ENCODE measurements at regions not wholly inside any gene's neighbourhood (a gene's known extent, or its start where the extent isn't known, plus 50 kb on each side); places are given as distances from the start of the nearest gene placed in this dataset.

- TF ChIP-seq ZNF532 (CRISPR knock-in tag; IDR thresholded peaks at IDR 0.05; ENCODE audit: borderline replicate concordance), result no peak
- no peak for TF ChIP-seq NFE2L1 (CRISPR knock-in tag; IDR thresholded peaks at IDR 0.05)
- TF ChIP-seq EMX1 (CRISPR knock-in tag; IDR thresholded peaks at IDR 0.05), result no peak
Observed at GRCh38 chr15:69735121-69735520, 282.5 kb downstream of the RPLP1 start (continued).

- CTCF ChIA-PET, result interaction anchor here (1.0 kb wide), 1 partner anchor 274 kb away, joined by 3 read pairs; no protein-coding TSS in a partner anchor
- POLR2A ChIA-PET, result no interaction called here
- TF ChIP-seq ZSCAN18 (CRISPR knock-in tag; IDR thresholded peaks at IDR 0.05) (no peak), IRF1 (CRISPR knock-in tag; IDR thresholded peaks at IDR 0.05) (no peak), JUN (CRISPR knock-in tag; IDR thresholded peaks at IDR 0.05) (no peak), MXD4 (CRISPR knock-in tag; IDR thresholded peaks at IDR 0.05; ENCODE audit: borderline replicate concordance) (no peak), GTF2I (CRISPR knock-in tag; conservative IDR thresholded peaks at IDR 0.05) (no peak), CBFB (CRISPR knock-in tag; IDR thresholded peaks at IDR 0.05; ENCODE audit: low read depth) (no peak), ZNF219 (CRISPR knock-in tag; IDR thresholded peaks at IDR 0.05; ENCODE audit: borderline replicate concordance) (no peak), ZNF396 (CRISPR knock-in tag; IDR thresholded peaks at IDR 0.05; ENCODE audit: borderline replicate concordance) (no peak)
- peaks cover 28% of the 10 kb centered on the region for H3K4me1 Mint-ChIP-seq
- H3K4me3 Mint-ChIP-seq, result no peak overlapping the region
- H3K36me3 Mint-ChIP-seq, result peaks cover 6% of the 10 kb centered on the region; the same call in 1 of the 2 replicates
- H3K27me3 Mint-ChIP-seq (ENCODE audit: low read depth), result no peaks in the 10 kb centered on the region; the same call in 1 of the 2 replicates
- ATAC-seq (no peak), DNase-seq (ENCODE audit: low spot score) (no peak)
- H3K9me3 Mint-ChIP-seq, result peaks cover 17% of the 10 kb centered on the region
- H3K27ac Mint-ChIP-seq, result no peak overlapping the region
Observed at GRCh38 chr15:69736161-69736560, 283.5 kb downstream of the RPLP1 start.

- ATAC-seq (no peak), DNase-seq (ENCODE audit: low spot score) (no peak)
- POLR2A ChIA-PET, result interaction anchor here (1.1 kb wide), 1 partner anchor 363 kb away, joined by 7 read pairs; no protein-coding TSS in a partner anchor
- H3K27ac Mint-ChIP-seq, result no peak overlapping the region
- CTCF ChIA-PET, result no interaction called here
- no peak overlapping the region for H3K4me3 Mint-ChIP-seq
- H3K9me3 Mint-ChIP-seq, result peaks cover 17% of the 10 kb centered on the region
- H3K27me3 Mint-ChIP-seq (ENCODE audit: low read depth), result no peaks in the 10 kb centered on the region; the same call in 1 of the 2 replicates
- TF ChIP-seq ZBTB43 (CRISPR knock-in tag; IDR thresholded peaks at IDR 0.05) (no peak), ESRRA (CRISPR knock-in tag; IDR thresholded peaks at IDR 0.05; ENCODE audit: borderline replicate concordance) (no peak), SOX15 (CRISPR knock-in tag; IDR thresholded peaks at IDR 0.05) (no peak), PREB (CRISPR knock-in tag; IDR thresholded peaks at IDR 0.05; ENCODE audit: borderline replicate concordance) (no peak), ZMAT4 (CRISPR knock-in tag; IDR thresholded peaks at IDR 0.05) (no peak), OVOL2 (CRISPR knock-in tag; IDR thresholded peaks at IDR 0.05; ENCODE audit: borderline replicate concordance) (no peak), FOXK1 (CRISPR knock-in tag; IDR thresholded peaks at IDR 0.05) (no peak), MYBL2 (CRISPR knock-in tag; IDR thresholded peaks at IDR 0.05) (no peak), TP53 (CRISPR knock-in tag; IDR thresholded peaks at IDR 0.05) (no peak), ZNF121 (CRISPR knock-in tag; IDR thresholded peaks at IDR 0.05) (no peak)
- H3K36me3 Mint-ChIP-seq, result peaks cover 6% of the 10 kb centered on the region; the same call in 1 of the 2 replicates
- peaks cover 18% of the 10 kb centered on the region for H3K4me1 Mint-ChIP-seq
Observed at GRCh38 chr15:69737916-69738315, 285.3 kb downstream of the RPLP1 start.

All from WTC11 (cell line).